HUDEP-2 (cell line): ENCODE measurements at regions not wholly inside any gene's neighbourhood (a gene's known extent, or its start where the extent isn't known, plus 50 kb on each side); places are given as distances from the start of the nearest gene placed in this dataset.

Experiments used
- DNase-seq, 76 experiments: peaks; one replicate each; lab custom pipeline; 2025; ENCODE audit not compliant: unreplicated experiment in 76 of 76; lab: John Stamatoyannopoulos, UW

DNA sequence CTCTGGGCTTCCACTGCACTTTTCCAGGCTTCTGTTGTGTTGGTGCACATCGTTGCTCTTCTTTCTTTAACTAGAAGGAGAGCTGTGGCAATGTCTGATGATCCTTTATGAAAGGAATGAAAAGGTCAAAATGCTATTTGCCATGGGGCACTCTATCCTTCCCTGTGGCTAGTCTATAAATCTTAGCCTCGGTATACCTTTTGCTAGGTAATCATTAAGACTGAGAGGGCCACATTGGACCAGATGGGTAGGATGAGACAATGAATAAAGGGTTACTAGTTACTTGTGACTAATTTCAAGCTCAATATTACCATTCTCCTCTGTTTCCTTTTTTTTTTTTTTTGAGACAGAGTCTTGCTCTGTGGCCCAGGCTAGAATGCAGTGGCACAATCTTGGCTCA, 89.4 kb upstream of the C1orf87 start:
- no peak for DNase-seq

DNA sequence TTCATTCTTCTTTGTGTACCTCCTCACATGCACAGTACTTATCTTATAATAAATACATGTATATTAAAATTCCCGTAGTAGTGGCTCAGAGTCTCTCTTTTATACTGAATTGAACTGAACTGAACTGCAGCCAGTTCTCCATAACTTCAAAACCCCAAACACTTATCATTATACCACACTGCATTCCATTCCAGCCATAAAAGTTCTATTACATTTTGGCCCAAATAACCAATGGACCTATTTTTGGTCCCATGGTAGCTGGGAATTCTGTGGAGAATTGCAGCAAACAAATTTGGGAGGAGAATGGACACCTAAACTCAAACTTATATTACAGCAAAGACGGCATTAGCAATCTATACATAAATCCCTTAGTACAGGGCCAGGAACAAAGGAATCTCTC, 86.6 kb upstream of the C1orf87 start:
- no peak for DNase-seq

DNA sequence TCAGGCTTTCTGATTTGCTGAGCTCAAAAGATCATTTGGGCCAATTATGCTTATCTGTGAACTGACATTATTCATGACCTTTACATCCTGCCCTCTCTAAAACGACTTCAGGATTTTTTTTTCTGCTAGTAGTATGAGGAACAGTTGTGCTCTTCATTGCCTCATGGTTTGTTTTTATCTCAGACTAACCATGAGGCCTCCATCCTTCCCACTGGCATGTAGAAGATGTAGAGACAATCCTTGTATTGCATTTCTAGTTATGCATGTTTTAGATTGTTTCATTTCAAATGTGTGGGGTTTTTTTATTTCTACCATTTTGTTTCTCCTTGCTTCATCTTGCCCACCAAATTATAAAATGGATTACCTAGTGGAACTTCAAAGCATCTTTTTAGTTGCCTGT, 82.8 kb upstream of the C1orf87 start:
- DNase-seq = no peak

DNA sequence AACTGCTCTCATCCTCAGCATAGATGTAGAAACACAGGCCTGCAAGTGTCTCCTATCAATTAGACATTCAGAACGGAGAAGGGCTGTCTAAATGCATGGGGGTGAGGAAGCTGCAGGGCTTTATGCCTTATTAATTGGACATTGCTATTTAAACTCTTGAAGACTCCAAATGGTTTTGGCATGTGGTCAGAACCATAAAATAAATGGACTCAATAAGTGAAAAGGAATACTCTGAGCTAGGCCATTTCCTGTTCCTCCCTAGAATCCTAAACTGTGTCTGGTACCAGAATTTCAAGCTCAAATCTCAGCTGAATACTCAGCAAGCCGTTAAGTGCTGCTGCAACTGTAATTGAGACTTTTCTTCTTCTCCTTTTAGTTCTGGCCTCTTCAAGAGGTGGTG, 80.4 kb upstream of the C1orf87 start:
- no peak for DNase-seq

DNA sequence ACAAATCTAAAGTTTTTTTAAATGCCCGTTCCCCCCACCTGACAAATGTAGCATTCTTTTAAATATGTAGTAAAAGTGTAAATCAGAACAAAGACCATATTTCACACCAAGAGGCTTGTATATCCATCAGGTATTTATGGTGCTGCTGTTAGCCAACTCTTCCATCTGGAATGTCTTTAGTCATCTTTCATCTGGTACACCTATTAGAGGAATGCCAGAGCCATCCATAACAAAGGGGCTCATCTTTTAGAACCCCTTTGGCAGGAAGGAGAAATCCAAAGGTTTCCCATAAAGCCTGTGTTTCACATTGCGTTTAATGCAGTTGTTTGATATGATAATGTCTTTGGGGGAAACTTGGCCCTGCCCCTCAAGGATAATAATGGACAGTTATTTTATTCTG, 79.3 kb upstream of the C1orf87 start:
- DNase-seq = no peak

DNA sequence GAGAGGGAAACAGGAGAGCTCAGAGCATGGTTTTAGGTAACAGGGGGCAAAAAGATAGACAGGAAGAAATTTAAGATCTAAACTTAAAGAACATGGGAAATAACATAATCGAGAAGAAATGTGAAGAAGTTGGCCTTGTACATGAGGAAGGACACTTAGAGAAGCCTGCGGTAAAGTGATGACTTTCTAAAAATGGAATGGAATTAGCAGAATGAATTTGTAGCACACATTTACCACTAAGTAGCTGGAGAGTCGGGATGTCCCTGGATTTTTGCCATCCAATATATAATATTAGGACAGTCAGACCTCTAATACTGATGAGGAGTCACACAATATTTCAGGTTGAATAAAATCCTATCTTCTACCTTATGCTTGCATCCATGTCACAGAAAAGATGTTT, 77.7 kb upstream of the C1orf87 start:
- DNase-seq = no peak

DNA sequence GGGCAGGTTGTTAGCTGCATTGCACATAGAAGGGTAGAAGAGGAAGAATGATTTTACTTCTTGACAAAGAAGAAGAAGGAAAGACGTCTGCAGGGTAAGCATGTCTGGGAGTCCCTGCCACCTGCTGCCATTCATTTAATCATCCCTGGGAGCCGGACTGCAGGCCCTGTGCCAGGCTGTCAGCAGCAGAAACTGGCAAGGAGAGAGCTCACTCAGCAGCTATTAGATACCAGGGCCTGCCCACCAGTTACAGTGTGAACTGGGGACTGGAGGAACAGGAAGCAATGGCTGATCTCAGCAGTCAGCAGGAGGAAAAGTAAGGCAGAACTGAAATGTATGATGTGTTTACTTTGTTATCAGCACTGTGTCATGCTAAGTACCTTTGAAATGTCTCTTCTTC, 75.7 kb upstream of the C1orf87 start:
- no peak for DNase-seq

DNA sequence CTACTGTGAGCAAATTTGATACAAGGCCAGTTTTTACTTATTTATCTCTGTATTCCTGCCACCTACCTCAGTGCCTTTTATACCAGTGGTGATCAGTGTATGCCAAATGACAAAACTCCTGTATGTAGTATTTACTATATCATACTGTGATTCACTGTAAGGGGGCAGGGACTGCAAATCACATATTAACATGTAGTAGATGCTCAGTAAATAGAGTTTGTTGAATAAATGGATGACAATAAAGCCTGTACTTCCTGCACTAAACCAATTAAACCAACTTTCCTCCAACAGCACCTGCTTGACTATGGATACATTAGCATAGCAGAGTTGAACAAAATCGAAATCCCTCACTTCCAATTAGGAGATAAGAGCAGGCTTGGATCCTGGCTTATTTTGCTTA, 73.3 kb upstream of the C1orf87 start:
- DNase-seq = no peak

DNA sequence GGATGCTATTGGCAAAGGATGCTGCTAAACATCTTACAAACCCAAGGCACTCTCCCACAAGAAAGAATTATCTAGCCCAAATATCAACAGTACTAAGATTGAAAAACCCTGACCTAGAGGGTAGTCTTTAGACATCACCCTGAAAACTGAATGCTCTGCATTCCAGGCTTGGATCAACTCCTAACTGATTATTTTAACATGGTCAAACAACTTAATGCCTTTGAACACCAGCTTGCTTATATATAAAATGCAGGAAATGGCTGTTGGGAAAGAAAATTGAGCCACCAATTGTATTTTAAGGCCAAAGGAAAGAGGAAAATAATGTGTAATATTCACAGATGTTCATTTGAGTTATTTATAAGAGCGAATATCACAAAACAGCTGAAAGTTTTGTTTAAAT, 72.2 kb upstream of the C1orf87 start:
- no peak for DNase-seq

DNA sequence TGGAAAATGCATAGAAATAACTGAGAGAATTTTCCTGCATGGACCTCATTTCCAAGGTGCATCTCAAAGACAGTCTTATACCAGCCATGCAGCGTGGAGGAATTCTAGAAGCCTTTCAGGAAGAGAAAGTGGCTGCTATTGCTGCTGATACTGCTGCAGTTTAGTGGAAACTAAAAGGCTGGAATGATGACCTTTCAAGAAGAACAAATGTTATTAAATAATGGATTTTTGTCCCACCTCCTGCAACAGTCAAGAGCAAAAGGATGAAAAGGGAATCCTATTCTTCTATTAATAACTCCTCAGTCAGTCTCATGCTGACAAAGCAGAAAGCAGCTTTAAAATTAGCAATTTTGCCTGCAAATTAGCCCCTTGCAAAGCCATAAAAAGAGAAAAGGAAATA, 68.2 kb upstream of the C1orf87 start:
- no peak for DNase-seq

DNA sequence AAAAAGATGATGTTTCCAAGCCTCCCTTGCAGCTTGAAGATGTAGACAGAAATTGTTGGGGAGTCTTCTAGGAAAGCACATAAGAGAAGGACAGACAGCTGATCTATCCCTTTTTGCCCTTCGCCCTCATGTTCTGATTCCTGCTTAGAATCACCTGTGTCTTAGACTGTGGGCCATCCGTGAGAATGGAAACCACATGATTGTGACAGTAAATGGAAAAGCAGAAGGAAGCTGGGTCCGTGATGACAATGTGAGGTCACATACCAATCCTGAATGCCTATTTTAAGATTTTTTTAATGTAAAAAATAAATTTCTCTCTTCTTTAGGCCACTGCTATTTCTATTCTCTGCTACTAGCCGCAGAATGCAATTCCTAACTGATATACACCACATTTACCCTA, 67.7 kb upstream of the C1orf87 start:
- DNase-seq = no peak

DNA sequence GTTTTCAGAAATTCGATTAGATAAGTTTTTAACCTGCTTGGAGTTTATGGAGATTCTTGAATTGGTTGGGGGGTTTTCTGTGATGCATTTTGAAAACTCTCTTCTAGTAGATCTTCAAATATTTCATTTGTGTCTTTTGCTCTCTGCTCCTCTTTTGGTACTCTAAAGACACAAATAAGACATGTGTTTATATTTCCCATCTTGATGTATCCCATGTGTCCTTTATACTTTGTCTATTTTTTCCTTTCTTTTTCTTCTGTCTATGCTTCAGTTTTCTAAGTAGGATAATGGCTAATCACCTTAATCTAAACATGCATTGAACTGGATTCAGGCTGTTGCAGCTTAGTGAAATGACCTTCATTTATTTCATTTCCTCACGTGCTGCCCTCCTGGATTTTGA, 63.8 kb upstream of the C1orf87 start:
- DNase-seq = no peak

DNA sequence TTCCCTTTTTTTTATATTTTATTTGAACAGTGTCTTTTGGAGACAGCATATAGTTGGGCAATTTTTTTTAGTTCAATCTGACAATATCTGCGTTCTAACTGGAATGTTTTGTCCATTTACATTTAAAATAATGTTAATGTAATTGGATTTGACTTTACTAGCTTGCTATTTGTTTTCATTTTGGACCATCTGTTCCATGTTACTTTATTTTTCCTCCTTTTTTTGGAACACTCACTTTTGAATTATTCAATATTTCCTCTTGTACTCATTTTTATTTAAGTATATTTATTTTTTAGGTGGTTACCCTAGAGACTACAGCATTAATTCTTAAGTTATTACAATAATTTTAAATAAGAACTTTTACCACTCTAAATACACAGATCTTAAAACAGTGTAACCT, 62.8 kb upstream of the C1orf87 start:
- no peak for DNase-seq

DNA sequence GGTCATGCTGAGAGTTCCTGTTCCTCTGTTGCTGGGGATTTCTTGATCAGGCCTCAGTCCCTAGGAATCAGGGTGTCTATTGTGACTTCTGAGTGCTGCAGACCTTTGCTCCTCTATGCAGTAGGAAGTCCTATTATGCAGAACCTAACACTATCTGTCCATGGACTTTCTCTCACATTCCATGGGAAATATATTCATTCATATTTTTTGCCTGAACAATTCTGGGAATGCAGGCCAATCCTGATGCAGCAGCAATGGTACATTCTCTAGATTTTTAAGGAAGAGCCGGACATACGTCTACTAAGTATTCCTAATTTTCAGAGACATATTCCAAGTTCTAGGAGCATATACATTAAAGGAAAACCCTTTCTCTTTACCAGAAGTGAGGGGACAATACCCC, 61.1 kb upstream of the C1orf87 start:
- no peak for DNase-seq

DNA sequence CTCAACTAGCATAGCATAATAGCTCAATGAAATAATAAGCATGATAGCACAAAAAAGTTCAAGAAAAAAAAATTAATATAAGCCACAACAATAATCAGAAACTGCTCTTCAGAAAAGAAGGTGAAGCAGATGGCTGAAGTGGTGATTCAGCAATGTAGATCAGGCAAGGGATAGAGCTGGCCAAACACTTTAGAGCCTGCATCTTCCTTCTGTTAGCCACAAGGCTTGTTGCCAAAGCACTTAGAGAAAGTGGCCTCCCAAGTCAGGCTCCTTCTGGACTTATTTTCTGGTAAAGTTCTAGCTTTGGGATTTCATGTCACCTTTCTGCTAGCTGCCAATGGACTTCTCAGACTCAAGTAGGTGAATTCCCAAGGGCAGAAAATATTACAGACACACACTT, 60.3 kb upstream of the C1orf87 start:
- no peak for DNase-seq

DNA sequence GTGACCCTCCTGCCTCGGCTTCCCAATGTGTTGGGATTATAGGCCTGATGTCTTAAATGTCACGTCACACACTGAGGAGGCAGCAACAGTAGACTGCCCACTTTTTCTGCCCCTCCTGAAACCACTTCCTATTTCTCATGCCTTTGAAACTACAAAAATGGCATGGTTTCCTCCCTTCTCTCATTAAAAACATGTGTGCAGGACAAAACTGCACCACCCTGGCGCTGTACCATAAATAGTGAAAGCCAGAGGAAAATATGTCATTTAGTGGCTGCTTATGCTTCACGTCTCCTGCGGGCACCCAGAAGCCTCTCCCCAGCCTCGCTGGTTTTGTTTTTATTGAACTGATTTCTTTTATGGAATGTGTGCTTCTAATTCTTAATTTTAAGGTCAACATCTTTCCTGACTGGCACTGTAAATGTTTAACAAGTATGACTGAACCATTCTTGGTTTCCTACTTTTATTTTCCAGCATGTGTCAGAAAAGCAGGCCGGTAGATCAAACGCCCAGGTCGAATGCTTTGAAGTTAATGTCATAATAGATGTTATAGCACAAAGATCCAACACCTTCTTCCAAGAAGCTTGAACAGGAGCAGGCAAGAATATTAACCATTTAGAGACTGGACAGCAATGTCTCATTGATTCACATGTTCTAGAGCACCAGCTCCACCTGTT, 59.6 kb upstream of the C1orf87 start:
- DNase-seq = no peak

DNA sequence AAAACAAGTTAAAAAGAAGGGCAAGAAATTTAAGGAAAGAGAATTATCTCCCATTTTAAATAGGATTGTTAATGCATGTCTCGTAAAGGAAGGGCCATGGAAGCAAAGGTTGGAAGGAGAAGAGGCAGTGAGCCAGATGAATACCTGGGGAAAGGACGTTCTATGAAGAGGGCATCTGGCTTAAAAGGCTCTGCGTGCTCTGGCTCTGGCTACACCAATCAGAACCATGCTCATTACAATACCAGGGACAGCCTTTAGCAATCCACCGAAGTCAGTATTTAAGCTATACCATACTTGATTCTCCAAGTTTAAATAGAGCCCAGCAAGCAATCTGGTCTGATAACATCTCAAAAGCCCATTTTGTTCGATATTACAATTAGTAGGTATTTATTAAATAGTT, 58.5 kb upstream of the C1orf87 start:
- no peak for DNase-seq

DNA sequence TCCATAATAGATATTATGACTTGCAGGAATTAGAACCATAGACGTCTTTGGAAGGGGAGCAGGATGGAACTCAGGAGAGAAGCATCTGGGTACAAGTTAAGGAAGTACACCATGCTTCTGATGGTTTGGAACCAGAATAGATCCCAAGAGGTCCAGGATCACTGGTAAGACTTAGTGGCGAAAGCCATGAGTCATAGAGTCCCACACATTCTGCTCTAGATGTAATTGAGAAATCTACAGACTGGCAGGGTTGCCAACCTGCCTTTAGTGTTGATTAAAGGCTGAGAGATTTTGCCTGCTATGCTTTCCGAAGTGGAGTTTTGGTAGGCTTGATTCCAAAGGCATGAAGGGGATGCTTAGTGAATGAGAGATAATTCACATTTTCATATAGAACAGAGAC, 57.1 kb upstream of the C1orf87 start:
- DNase-seq = no peak

DNA sequence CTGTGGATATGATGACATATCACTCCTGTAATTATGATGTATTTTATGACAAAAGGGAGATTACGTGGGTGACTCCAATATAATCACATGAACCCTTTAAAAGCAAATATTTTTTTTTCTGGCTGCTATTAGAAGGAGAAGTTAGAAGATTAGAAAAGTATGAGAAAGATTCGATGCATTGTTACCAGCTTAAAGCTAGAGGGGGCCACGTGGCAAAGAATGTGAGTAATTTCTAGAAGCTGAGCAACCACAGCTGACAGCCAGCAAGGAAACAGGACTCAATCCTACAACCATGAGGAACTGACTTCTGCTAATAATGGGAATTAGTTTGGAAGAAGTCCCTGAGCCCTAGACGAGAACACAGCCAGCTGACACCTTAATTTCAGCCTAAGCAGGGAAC, 56.3 kb upstream of the C1orf87 start:
- DNase-seq = no peak

DNA sequence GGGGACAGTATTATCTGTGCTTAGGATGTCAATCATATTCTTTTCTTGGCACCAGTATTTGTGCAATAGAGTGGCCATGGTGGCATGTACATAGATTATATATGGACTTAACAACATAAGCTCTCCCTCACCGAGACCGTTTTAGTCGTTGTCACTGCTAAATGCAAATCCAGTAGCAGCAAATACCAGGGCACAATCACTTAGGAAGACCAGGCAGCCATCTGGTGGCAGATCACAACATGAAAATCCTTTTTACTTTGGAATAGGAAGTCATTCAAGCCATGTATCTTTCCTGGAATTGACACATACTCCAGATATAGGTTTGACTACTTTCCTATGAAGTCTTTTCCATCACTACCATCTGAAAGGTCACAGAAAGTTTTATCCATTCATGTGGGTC, 53.2 kb upstream of the C1orf87 start:
- DNase-seq = no peak
